H1 (cell line): ENCODE measurements at regions not wholly inside any gene's neighbourhood (a gene's known extent, or its start where the extent isn't known, plus 50 kb on each side); places are given as distances from the start of the nearest gene placed in this dataset.

Experiments used
- CTCF ChIA-PET: fragments of 300-600 bp; sonication (Branson Sonifier 250); formaldehyde crosslinking; loops from one replicate; lab custom pipeline; 2021; ENCODE audit not compliant: partially characterized antibody; lab: Charles Lee
- POLR2A ChIA-PET: fragments of 300-600 bp; sonication (Branson Sonifier 250); formaldehyde crosslinking; loops from one replicate; lab custom pipeline; 2021; ENCODE audit warnings: inconsistent platforms; ENCODE audit not compliant: partially characterized antibody; lab: Charles Lee
- DNase-seq, 2 experiments: peaks; one replicate each; pipeline versions ENCODE4 v3.0.0 to v3.0.0-alpha.2; 2010 to 2022; ENCODE audit warnings: low spot score in 2 of 2, low read depth in 1 of 2, mixed read lengths in 1 of 2
- FAIRE-seq: peaks from 2 replicates; lab custom pipeline; 2011; peaks lifted over from hg19 to GRCh38; lab: Jason Lieb, UNC
- H2AFZ ChIP-seq: 2 replicates; pipeline ENCODE4 v1.8.1; 2012; ENCODE audit warnings: low read length, inconsistent platforms
- H2AK5ac ChIP-seq: 2 replicates; pipeline ENCODE4 v1.6.1; 2013; ENCODE audit warnings: low read depth, low read length
- H2BK120ac ChIP-seq: replicated peaks from 2 replicates; pipeline ENCODE3; 2013; ENCODE audit warnings: low read depth, low read length, inconsistent platforms
- H2BK12ac ChIP-seq: 2 replicates; pipeline ENCODE4 v1.6.1; 2013; ENCODE audit warnings: low read depth, low read length
- H2BK15ac ChIP-seq: 2 replicates; pipeline ENCODE4 v1.6.1; 2013; ENCODE audit warnings: low read length
- H2BK20ac ChIP-seq: 2 replicates; pipeline ENCODE4 v1.6.1; 2013; ENCODE audit warnings: low read length
- H2BK5ac ChIP-seq: 2 replicates; pipeline ENCODE4 v1.6.1; 2013; ENCODE audit warnings: low read depth, low read length
- H3K14ac ChIP-seq: 2 replicates; pipeline ENCODE4 v1.6.1; 2013; ENCODE audit warnings: inconsistent platforms; ENCODE audit not compliant: insufficient read length
- H3K18ac ChIP-seq: 2 replicates; pipeline ENCODE4 v1.6.1; 2013; ENCODE audit warnings: low read length; ENCODE audit errors: extremely low read depth
- H3K23ac ChIP-seq: 2 replicates; pipeline ENCODE4 v1.6.1; 2013; ENCODE audit warnings: inconsistent platforms; ENCODE audit not compliant: insufficient read length
- H3K23me2 ChIP-seq: 2 replicates; pipeline ENCODE4 v1.6.1; 2013; ENCODE audit warnings: low read depth, low read length
- H3K27ac ChIP-seq: 2 replicates; pipeline ENCODE4 v1.6.1; 2011; ENCODE audit warnings: low read depth, low read length, inconsistent platforms
- H3K27me3 ChIP-seq, 4 experiments: replicated peaks in 1 of 4; 1 replicate in 1 of 4; 2 replicates in 3 of 4; pipeline versions ENCODE4 v1.6.1 to v1.8.1; 2011 to 2013; ENCODE audit warnings: low read length in 3 of 4, mild to moderate bottlenecking in 3 of 4, inconsistent platforms in 2 of 4, mixed read lengths in 2 of 4, moderate library complexity in 1 of 4; ENCODE audit not compliant: control insufficient read depth in 3 of 4, insufficient read depth in 3 of 4; ENCODE audit errors: extremely low read depth in 1 of 4
- H3K36me3 ChIP-seq, 4 experiments: 2 replicates each; pipeline versions ENCODE4 v1.6.1 to v1.8.1; 2011 to 2013; ENCODE audit warnings: mild to moderate bottlenecking in 4 of 4, low read length in 3 of 4, moderate library complexity in 2 of 4, control low read depth in 1 of 4, inconsistent platforms in 1 of 4; ENCODE audit not compliant: insufficient read depth in 4 of 4, control insufficient read depth in 2 of 4
- H3K4ac ChIP-seq: replicated peaks from 2 replicates; pipeline ENCODE3; 2013; ENCODE audit warnings: low read length, low read depth, mixed read lengths, inconsistent platforms; ENCODE audit not compliant: insufficient read length
- H3K4me1 ChIP-seq, 4 experiments: replicated peaks in 1 of 4; 1 replicate in 1 of 4; 2 replicates in 3 of 4; pipeline versions ENCODE4 v1.6.1 to v1.8.1; 2011 to 2013; ENCODE audit warnings: low read length in 3 of 4, inconsistent platforms in 2 of 4, mixed read lengths in 1 of 4; ENCODE audit not compliant: insufficient read depth in 4 of 4, control insufficient read depth in 3 of 4
- H3K4me2 ChIP-seq, 2 experiments: 2 replicates each; pipeline versions ENCODE4 v1.6.1 to v1.8.1; 2011 to 2013; ENCODE audit warnings: low read depth in 2 of 2, low read length in 2 of 2, control low read depth in 1 of 2, inconsistent platforms in 1 of 2, mild to moderate bottlenecking in 1 of 2; ENCODE audit not compliant: insufficient read depth in 1 of 2
- H3K4me3 ChIP-seq, 4 experiments: fragments of 200-600, 300-600 bp in 1 of 4; sonication (generic), shearing (Covaris generic), sonication (Bioruptor Twin) in 1 of 4; 2 replicates each; pipeline versions ENCODE4 v1.5.1 to v1.8.1; 2011 to 2016; ENCODE audit warnings: low read length in 4 of 4, low read depth in 3 of 4, control low read depth in 2 of 4, inconsistent platforms in 2 of 4, mild to moderate bottlenecking in 2 of 4, mixed read lengths in 1 of 4, moderate library complexity in 1 of 4; ENCODE audit not compliant: insufficient read depth in 2 of 4; ENCODE audit errors: extremely low read depth in 1 of 4
- H3K56ac ChIP-seq: replicated peaks from 2 replicates; pipeline ENCODE3; 2013; ENCODE audit warnings: low read depth, mild to moderate bottlenecking, mixed read lengths, low read length, inconsistent platforms; ENCODE audit not compliant: insufficient read length
- H3K79me1 ChIP-seq: 2 replicates; pipeline ENCODE4 v1.6.1; 2013; ENCODE audit warnings: low read depth, low read length, control low read depth
- H3K79me2 ChIP-seq, 2 experiments: 2 replicates each; pipeline versions ENCODE4 v1.6.1 to v1.8.1; 2012 to 2013; ENCODE audit warnings: low read length in 2 of 2, mild to moderate bottlenecking in 2 of 2, inconsistent platforms in 1 of 2; ENCODE audit not compliant: insufficient read depth in 2 of 2, control insufficient read depth in 1 of 2
- H3K9ac ChIP-seq, 4 experiments: replicated peaks in 1 of 4; 1 replicate in 1 of 4; 2 replicates in 3 of 4; pipeline versions ENCODE4 v1.6.1 to v1.8.1; 2011 to 2013; ENCODE audit warnings: low read depth in 3 of 4, low read length in 3 of 4, control low read depth in 2 of 4, mild to moderate bottlenecking in 2 of 4, moderate library complexity in 2 of 4, inconsistent platforms in 1 of 4; ENCODE audit errors: extremely low read depth in 1 of 4
- H3K9me3 ChIP-seq, 2 experiments: 2 replicates each; pipeline versions ENCODE4 v1.6.1 to v1.8.1; 2012 to 2013; ENCODE audit warnings: mild to moderate bottlenecking in 2 of 2, moderate library complexity in 2 of 2, control low read depth in 1 of 2, inconsistent platforms in 1 of 2, low read depth in 1 of 2, low read length in 1 of 2, mixed read lengths in 1 of 2; ENCODE audit not compliant: insufficient read depth in 2 of 2
- H4K20me1 ChIP-seq, 2 experiments: replicated peaks in 1 of 2; 2 replicates each; pipeline versions ENCODE3 to v1.8.1; 2011 to 2013; ENCODE audit warnings: inconsistent platforms in 2 of 2, low read length in 2 of 2, mild to moderate bottlenecking in 1 of 2; ENCODE audit not compliant: insufficient read depth in 2 of 2, control insufficient read depth in 1 of 2
- H4K5ac ChIP-seq: 2 replicates; pipeline ENCODE4 v1.6.1; 2013; ENCODE audit warnings: low read length, low read depth, mixed read lengths, inconsistent platforms; ENCODE audit not compliant: insufficient read length
- H4K8ac ChIP-seq: 2 replicates; pipeline ENCODE4 v1.8.0; 2013; ENCODE audit warnings: mild to moderate bottlenecking, moderate library complexity, low read length, inconsistent platforms; ENCODE audit not compliant: insufficient read depth; ENCODE audit errors: extremely low read depth
- H4K91ac ChIP-seq: replicated peaks from 2 replicates; pipeline ENCODE3; 2013; ENCODE audit warnings: low read length, mixed read lengths, inconsistent platforms; ENCODE audit not compliant: insufficient read length
- BACH1 ChIP-seq: IDR thresholded peaks from 2 replicates; pipeline ENCODE4 v1.6.1; 2012; ENCODE audit warnings: low read length, improper control_type of control experiment
- MAFK ChIP-seq: IDR thresholded peaks from 2 replicates; pipeline ENCODE4 v1.6.1; 2012; ENCODE audit warnings: low read depth, mild to moderate bottlenecking, improper control_type of control experiment, low read length
- TCF12 ChIP-seq: IDR thresholded peaks from 2 replicates; pipeline ENCODE4 v1.6.1; 2011; ENCODE audit warnings: low read depth, mild to moderate bottlenecking, low read length

DNA sequence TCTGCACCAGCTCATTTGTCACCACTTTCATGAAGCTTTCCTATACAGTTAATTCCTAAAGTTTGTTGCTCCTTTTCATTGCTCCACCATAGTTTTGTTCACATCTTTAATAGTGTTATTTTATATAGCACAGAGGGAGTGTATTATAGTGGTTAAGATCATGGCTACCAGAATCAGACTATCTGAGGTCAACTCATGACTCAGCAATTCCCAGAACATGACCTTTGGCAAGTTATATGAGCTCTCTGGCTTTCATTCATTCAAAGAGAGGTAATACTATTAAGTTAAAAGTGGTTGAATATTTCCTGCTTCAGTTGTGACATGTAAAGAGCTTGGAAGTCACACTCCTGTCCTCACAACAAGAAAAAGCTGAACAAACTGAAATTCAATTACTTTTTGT lies 1073.5 kb downstream of the NAALADL2 start:
- ChIA-PET CTCF (interaction anchor here (1.1 to 3.6 kb wide), 2 partner anchors 8 to 145 kb away, joined by 3 to 21 read pairs; no protein-coding TSS in a partner anchor), POLR2A (no interaction called here)
- H2BK15ac ChIP-seq, result no peak overlapping the region
- no peak overlapping the region for H3K4me3 ChIP-seq
- H3K23ac ChIP-seq, result no peak overlapping the region
- peaks cover 14 to 17% of the 10 kb centered on the region in 2 experiments; a peak in 3 of 4 replicates for H3K9me3 ChIP-seq
- H3K27me3 ChIP-seq, result no peaks in the 10 kb centered on the region
- H2BK12ac ChIP-seq, result no peak overlapping the region
- H3K18ac ChIP-seq, result no peak overlapping the region
- DNase-seq (no peak), FAIRE-seq (no peak)
- no peak overlapping the region for H3K27ac ChIP-seq
- no peak overlapping the region for H4K8ac ChIP-seq
- no peaks in the 10 kb centered on the region for H3K23me2 ChIP-seq
- no peak overlapping the region for H2BK20ac ChIP-seq
- H3K14ac ChIP-seq, result no peak overlapping the region
- no peaks in the 10 kb centered on the region for H3K4me1 ChIP-seq
- H4K20me1 ChIP-seq, result no peaks in the 10 kb centered on the region
- no peaks in the 10 kb centered on the region for H3K79me2 ChIP-seq
- H2BK5ac ChIP-seq, result no peak overlapping the region
- H3K4ac ChIP-seq, result no peak overlapping the region
- H3K56ac ChIP-seq, result no peak overlapping the region
- H2AFZ ChIP-seq, result no peak overlapping the region
- no peak overlapping the region for H4K91ac ChIP-seq
- H3K9ac ChIP-seq, result no peak overlapping the region
- no peak overlapping the region for H2BK120ac ChIP-seq
- H3K4me2 ChIP-seq, result no peak overlapping the region
- no peak overlapping the region for H4K5ac ChIP-seq
- H3K79me1 ChIP-seq, result no peaks in the 10 kb centered on the region
- H3K36me3 ChIP-seq, result no peaks in the 10 kb centered on the region; a peak in 1 of 8 replicates
- TF ChIP-seq BACH1 (peak; percentile 72), TCF12 (no peak), MAFK (peak; percentile 63)
- no peak overlapping the region for H2AK5ac ChIP-seq
